ENCODE measurements at regions not wholly inside any gene's neighbourhood (a gene's known extent, or its start where the extent isn't known, plus 50 kb on each side); places are given as distances from the start of the nearest gene placed in this dataset.
"Not testable (repeated sequence)": the region's sequence is repeated elsewhere in the genome, so short reads cannot be mapped to it uniquely, and the experiment has no call there.

GRCh38 chr4:121616449-121616848 is 80.3 kb downstream of the ANXA5 start:
- H3K36me3 ChIP-seq; H3K4me1 ChIP-seq (replicated peaks); intact Hi-C loops (cut with DNase I); H3K9me3 ChIP-seq; DNase-seq (ENCODE audit: low spot score); H3K4me3 ChIP-seq; H3K27me3 ChIP-seq (replicated peaks; ENCODE audit: insufficient read depth); H3K27ac ChIP-seq: not testable (repeated sequence)
- WGBS: 40% methylated on average over 5 of the region's 6 CpGs

- intact Hi-C loops (cut with DNase I): no loop called here
- TF ChIP-seq POLR2A (IDR thresholded peaks at IDR 0.05): no peak
- TF ChIP-seq, protein P1, sequence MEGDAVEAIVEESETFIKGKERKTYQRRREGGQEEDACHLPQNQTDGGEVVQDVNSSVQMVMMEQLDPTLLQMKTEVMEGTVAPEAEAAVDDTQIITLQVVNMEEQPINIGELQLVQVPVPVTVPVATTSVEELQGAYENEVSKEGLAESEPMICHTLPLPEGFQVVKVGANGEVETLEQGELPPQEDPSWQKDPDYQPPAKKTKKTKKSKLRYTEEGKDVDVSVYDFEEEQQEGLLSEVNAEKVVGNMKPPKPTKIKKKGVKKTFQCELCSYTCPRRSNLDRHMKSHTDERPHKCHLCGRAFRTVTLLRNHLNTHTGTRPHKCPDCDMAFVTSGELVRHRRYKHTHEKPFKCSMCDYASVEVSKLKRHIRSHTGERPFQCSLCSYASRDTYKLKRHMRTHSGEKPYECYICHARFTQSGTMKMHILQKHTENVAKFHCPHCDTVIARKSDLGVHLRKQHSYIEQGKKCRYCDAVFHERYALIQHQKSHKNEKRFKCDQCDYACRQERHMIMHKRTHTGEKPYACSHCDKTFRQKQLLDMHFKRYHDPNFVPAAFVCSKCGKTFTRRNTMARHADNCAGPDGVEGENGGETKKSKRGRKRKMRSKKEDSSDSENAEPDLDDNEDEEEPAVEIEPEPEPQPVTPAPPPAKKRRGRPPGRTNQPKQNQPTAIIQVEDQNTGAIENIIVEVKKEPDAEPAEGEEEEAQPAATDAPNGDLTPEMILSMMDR (IDR thresholded peaks at IDR 0.05): no peak
- no peak for TF ChIP-seq POLR2AphosphoS5 (IDR thresholded peaks at IDR 0.05)
- H3K9me3 ChIP-seq: no peaks in the 10 kb centered on the region
- no peak for DNase-seq (ENCODE audit: low spot score)
- H3K4me3 ChIP-seq: no peak overlapping the region
- no peaks in the 10 kb centered on the region for H3K4me1 ChIP-seq (replicated peaks)
- H3K36me3 ChIP-seq: no peaks in the 10 kb centered on the region
- H3K27me3 ChIP-seq (replicated peaks; ENCODE audit: insufficient read depth): no peaks in the 10 kb centered on the region
- no peak overlapping the region for H3K27ac ChIP-seq
Observed at GRCh38 chr4:121614101-121614500, 82.7 kb downstream of the ANXA5 start.

- intact Hi-C loops (cut with DNase I): no loop called here
- H3K27ac ChIP-seq: peak overlapping the region; percentile 7 to 39
- H3K36me3 ChIP-seq: no peaks in the 10 kb centered on the region
- no peak for DNase-seq (ENCODE audit: low spot score)
- WGBS: 0% methylated on average over 3 of the region's 3 CpGs
- peak; percentile 68 for TF ChIP-seq POLR2AphosphoS5 (IDR thresholded peaks at IDR 0.05)
- TF ChIP-seq, protein P1 (IDR thresholded peaks at IDR 0.05): no peak
- H3K9me3 ChIP-seq: no peaks in the 10 kb centered on the region
- H3K4me3 ChIP-seq: no peak overlapping the region
- peaks cover 3% of the 10 kb centered on the region for H3K4me1 ChIP-seq (replicated peaks)
- H3K27me3 ChIP-seq (replicated peaks; ENCODE audit: insufficient read depth): no peaks in the 10 kb centered on the region
Observed at GRCh38 chr4:121599049-121599448, 97.7 kb downstream of the ANXA5 start.

GRCh38 chr4:121597346-121597934 is 99.3 kb downstream of the ANXA5 start:
- DNase-seq (ENCODE audit: low spot score): no peak
- Histone ChIP-seq H3K36me3 (no peaks in the 10 kb centered on the region), H3K9me3 (no peaks in the 10 kb centered on the region), H3K27ac (no peak overlapping the region), H3K4me3 (no peak overlapping the region), H3K27me3 (replicated peaks; ENCODE audit: insufficient read depth) (no peaks in the 10 kb centered on the region), H3K4me1 (replicated peaks) (peaks cover 3% of the 10 kb centered on the region)
- intact Hi-C loops (cut with DNase I): no loop called here
- TF ChIP-seq POLR2AphosphoS5 (IDR thresholded peaks at IDR 0.05) (no peak), POLR2A (IDR thresholded peaks at IDR 0.05) (no peak)
- TF ChIP-seq, protein P1 (IDR thresholded peaks at IDR 0.05): no peak
- WGBS: 66% methylated on average over 2 of the region's 2 CpGs

GRCh38 chr4:121594796-121595526 is 101.8 kb downstream of the ANXA5 start:
- no peaks in the 10 kb centered on the region for H3K9me3 ChIP-seq
- TF ChIP-seq POLR2A (IDR thresholded peaks at IDR 0.05) (no peak), POLR2AphosphoS5 (IDR thresholded peaks at IDR 0.05) (peak; percentile 49)
- TF ChIP-seq, protein P1 (IDR thresholded peaks at IDR 0.05): no peak
- DNase-seq (ENCODE audit: low spot score): peak; percentile 10
- WGBS: 66% methylated on average over 3 of the region's 3 CpGs
- H3K27ac ChIP-seq: no peak overlapping the region
- no peak overlapping the region for H3K4me3 ChIP-seq
- peaks cover 3% of the 10 kb centered on the region for H3K4me1 ChIP-seq (replicated peaks)
- no peaks in the 10 kb centered on the region for H3K27me3 ChIP-seq (replicated peaks; ENCODE audit: insufficient read depth)
- no peaks in the 10 kb centered on the region for H3K36me3 ChIP-seq
- intact Hi-C loops (cut with DNase I): no loop called here

All from prostate gland (tissue), 2 donors.